H1 (cell line): ENCODE measurements at regions not wholly inside any gene's neighbourhood (a gene's known extent, or its start where the extent isn't known, plus 50 kb on each side); places are given as distances from the start of the nearest gene placed in this dataset.
"Not testable (repeated sequence)": the region's sequence is repeated elsewhere in the genome, so short reads cannot be mapped to it uniquely, and the experiment has no call there.

Experiments used
- CTCF ChIA-PET: fragments of 300-600 bp; sonication (Branson Sonifier 250); formaldehyde crosslinking; loops from one replicate; lab custom pipeline; 2021; ENCODE audit not compliant: partially characterized antibody; lab: Charles Lee
- POLR2A ChIA-PET: fragments of 300-600 bp; sonication (Branson Sonifier 250); formaldehyde crosslinking; loops from one replicate; lab custom pipeline; 2021; ENCODE audit warnings: inconsistent platforms; ENCODE audit not compliant: partially characterized antibody; lab: Charles Lee
- DNase-seq, 2 experiments: peaks; one replicate each; pipeline versions ENCODE4 v3.0.0 to v3.0.0-alpha.2; 2010 to 2022; ENCODE audit warnings: low spot score in 2 of 2, low read depth in 1 of 2, mixed read lengths in 1 of 2
- FAIRE-seq: peaks from 2 replicates; lab custom pipeline; 2011; peaks lifted over from hg19 to GRCh38; lab: Jason Lieb, UNC
- H2AFZ ChIP-seq: 2 replicates; pipeline ENCODE4 v1.8.1; 2012; ENCODE audit warnings: low read length, inconsistent platforms
- H2AK5ac ChIP-seq: 2 replicates; pipeline ENCODE4 v1.6.1; 2013; ENCODE audit warnings: low read depth, low read length
- H2BK120ac ChIP-seq: replicated peaks from 2 replicates; pipeline ENCODE3; 2013; ENCODE audit warnings: low read depth, low read length, inconsistent platforms
- H2BK12ac ChIP-seq: 2 replicates; pipeline ENCODE4 v1.6.1; 2013; ENCODE audit warnings: low read depth, low read length
- H2BK15ac ChIP-seq: 2 replicates; pipeline ENCODE4 v1.6.1; 2013; ENCODE audit warnings: low read length
- H2BK20ac ChIP-seq: 2 replicates; pipeline ENCODE4 v1.6.1; 2013; ENCODE audit warnings: low read length
- H2BK5ac ChIP-seq: 2 replicates; pipeline ENCODE4 v1.6.1; 2013; ENCODE audit warnings: low read depth, low read length
- H3K14ac ChIP-seq: 2 replicates; pipeline ENCODE4 v1.6.1; 2013; ENCODE audit warnings: inconsistent platforms; ENCODE audit not compliant: insufficient read length
- H3K18ac ChIP-seq: 2 replicates; pipeline ENCODE4 v1.6.1; 2013; ENCODE audit warnings: low read length; ENCODE audit errors: extremely low read depth
- H3K23ac ChIP-seq: 2 replicates; pipeline ENCODE4 v1.6.1; 2013; ENCODE audit warnings: inconsistent platforms; ENCODE audit not compliant: insufficient read length
- H3K23me2 ChIP-seq: 2 replicates; pipeline ENCODE4 v1.6.1; 2013; ENCODE audit warnings: low read depth, low read length
- H3K27ac ChIP-seq: 2 replicates; pipeline ENCODE4 v1.6.1; 2011; ENCODE audit warnings: low read depth, low read length, inconsistent platforms
- H3K27me3 ChIP-seq, 4 experiments: replicated peaks in 1 of 4; 1 replicate in 1 of 4; 2 replicates in 3 of 4; pipeline versions ENCODE4 v1.6.1 to v1.8.1; 2011 to 2013; ENCODE audit warnings: low read length in 3 of 4, mild to moderate bottlenecking in 3 of 4, inconsistent platforms in 2 of 4, mixed read lengths in 2 of 4, moderate library complexity in 1 of 4; ENCODE audit not compliant: control insufficient read depth in 3 of 4, insufficient read depth in 3 of 4; ENCODE audit errors: extremely low read depth in 1 of 4
- H3K36me3 ChIP-seq, 4 experiments: 2 replicates each; pipeline versions ENCODE4 v1.6.1 to v1.8.1; 2011 to 2013; ENCODE audit warnings: mild to moderate bottlenecking in 4 of 4, low read length in 3 of 4, moderate library complexity in 2 of 4, control low read depth in 1 of 4, inconsistent platforms in 1 of 4; ENCODE audit not compliant: insufficient read depth in 4 of 4, control insufficient read depth in 2 of 4
- H3K4ac ChIP-seq: replicated peaks from 2 replicates; pipeline ENCODE3; 2013; ENCODE audit warnings: low read length, low read depth, mixed read lengths, inconsistent platforms; ENCODE audit not compliant: insufficient read length
- H3K4me1 ChIP-seq, 4 experiments: replicated peaks in 1 of 4; 1 replicate in 1 of 4; 2 replicates in 3 of 4; pipeline versions ENCODE4 v1.6.1 to v1.8.1; 2011 to 2013; ENCODE audit warnings: low read length in 3 of 4, inconsistent platforms in 2 of 4, mixed read lengths in 1 of 4; ENCODE audit not compliant: insufficient read depth in 4 of 4, control insufficient read depth in 3 of 4
- H3K4me2 ChIP-seq, 2 experiments: 2 replicates each; pipeline versions ENCODE4 v1.6.1 to v1.8.1; 2011 to 2013; ENCODE audit warnings: low read depth in 2 of 2, low read length in 2 of 2, control low read depth in 1 of 2, inconsistent platforms in 1 of 2, mild to moderate bottlenecking in 1 of 2; ENCODE audit not compliant: insufficient read depth in 1 of 2
- H3K4me3 ChIP-seq, 4 experiments: fragments of 200-600, 300-600 bp in 1 of 4; sonication (generic), shearing (Covaris generic), sonication (Bioruptor Twin) in 1 of 4; 2 replicates each; pipeline versions ENCODE4 v1.5.1 to v1.8.1; 2011 to 2016; ENCODE audit warnings: low read length in 4 of 4, low read depth in 3 of 4, control low read depth in 2 of 4, inconsistent platforms in 2 of 4, mild to moderate bottlenecking in 2 of 4, mixed read lengths in 1 of 4, moderate library complexity in 1 of 4; ENCODE audit not compliant: insufficient read depth in 2 of 4; ENCODE audit errors: extremely low read depth in 1 of 4
- H3K56ac ChIP-seq: replicated peaks from 2 replicates; pipeline ENCODE3; 2013; ENCODE audit warnings: low read depth, mild to moderate bottlenecking, mixed read lengths, low read length, inconsistent platforms; ENCODE audit not compliant: insufficient read length
- H3K79me1 ChIP-seq: 2 replicates; pipeline ENCODE4 v1.6.1; 2013; ENCODE audit warnings: low read depth, low read length, control low read depth
- H3K79me2 ChIP-seq, 2 experiments: 2 replicates each; pipeline versions ENCODE4 v1.6.1 to v1.8.1; 2012 to 2013; ENCODE audit warnings: low read length in 2 of 2, mild to moderate bottlenecking in 2 of 2, inconsistent platforms in 1 of 2; ENCODE audit not compliant: insufficient read depth in 2 of 2, control insufficient read depth in 1 of 2
- H3K9ac ChIP-seq, 4 experiments: replicated peaks in 1 of 4; 1 replicate in 1 of 4; 2 replicates in 3 of 4; pipeline versions ENCODE4 v1.6.1 to v1.8.1; 2011 to 2013; ENCODE audit warnings: low read depth in 3 of 4, low read length in 3 of 4, control low read depth in 2 of 4, mild to moderate bottlenecking in 2 of 4, moderate library complexity in 2 of 4, inconsistent platforms in 1 of 4; ENCODE audit errors: extremely low read depth in 1 of 4
- H3K9me3 ChIP-seq, 2 experiments: 2 replicates each; pipeline versions ENCODE4 v1.6.1 to v1.8.1; 2012 to 2013; ENCODE audit warnings: mild to moderate bottlenecking in 2 of 2, moderate library complexity in 2 of 2, control low read depth in 1 of 2, inconsistent platforms in 1 of 2, low read depth in 1 of 2, low read length in 1 of 2, mixed read lengths in 1 of 2; ENCODE audit not compliant: insufficient read depth in 2 of 2
- H4K20me1 ChIP-seq, 2 experiments: replicated peaks in 1 of 2; 2 replicates each; pipeline versions ENCODE3 to v1.8.1; 2011 to 2013; ENCODE audit warnings: inconsistent platforms in 2 of 2, low read length in 2 of 2, mild to moderate bottlenecking in 1 of 2; ENCODE audit not compliant: insufficient read depth in 2 of 2, control insufficient read depth in 1 of 2
- H4K5ac ChIP-seq: 2 replicates; pipeline ENCODE4 v1.6.1; 2013; ENCODE audit warnings: low read length, low read depth, mixed read lengths, inconsistent platforms; ENCODE audit not compliant: insufficient read length
- H4K8ac ChIP-seq: 2 replicates; pipeline ENCODE4 v1.8.0; 2013; ENCODE audit warnings: mild to moderate bottlenecking, moderate library complexity, low read length, inconsistent platforms; ENCODE audit not compliant: insufficient read depth; ENCODE audit errors: extremely low read depth
- H4K91ac ChIP-seq: replicated peaks from 2 replicates; pipeline ENCODE3; 2013; ENCODE audit warnings: low read length, mixed read lengths, inconsistent platforms; ENCODE audit not compliant: insufficient read length
- WGBS, 2 experiments: shearing (Covaris generic) in 1 of 2; methylation state at CpG; one replicate each; pipeline versions ENCODE4 v1.1.6 to v1.1.7; 2013 to 2015; ENCODE audit warnings: low lambda C conversion rate in 2 of 2, mixed read lengths in 2 of 2, inconsistent platforms in 1 of 2, low coverage in 1 of 2, missing lambda C conversion rate in 1 of 2; ENCODE audit not compliant: insufficient replicate concordance in 2 of 2, insufficient coverage in 1 of 2, insufficient read length in 1 of 2; ENCODE audit errors: extremely low coverage in 1 of 2, missing lambda C conversion rate in 1 of 2; 5-methylcytosine and 5-hydroxymethylcytosine counted together

DNA sequence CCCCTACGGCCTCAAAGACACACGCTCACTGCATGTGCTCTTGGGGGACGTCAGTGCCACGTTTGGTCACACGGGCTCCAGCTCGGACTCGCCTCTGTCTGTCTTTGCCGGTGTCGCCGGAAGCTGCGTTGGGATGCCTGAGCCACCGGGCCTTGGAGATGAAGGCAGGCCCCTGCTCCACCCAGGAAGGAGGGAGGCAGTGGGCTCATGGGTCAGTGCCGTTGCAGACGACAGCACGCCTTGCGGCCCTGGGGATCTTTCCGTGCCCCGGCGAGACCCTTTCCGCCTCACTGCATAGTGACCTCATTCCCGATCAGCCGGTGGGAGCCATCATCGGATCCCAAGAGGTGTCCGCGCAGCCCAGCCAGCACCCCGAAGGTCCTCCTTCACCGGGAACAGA lies 1407.3 kb upstream of the PCDH10 start:
- H4K5ac ChIP-seq, H3K27me3 ChIP-seq, H3K79me1 ChIP-seq, H3K23me2 ChIP-seq, H2BK12ac ChIP-seq, H3K79me2 ChIP-seq, H2AK5ac ChIP-seq, DNase-seq, H4K20me1 ChIP-seq, H4K91ac ChIP-seq, H3K36me3 ChIP-seq, H3K14ac ChIP-seq, H3K4me1 ChIP-seq, H3K23ac ChIP-seq, H3K56ac ChIP-seq, H3K18ac ChIP-seq, CTCF ChIA-PET, FAIRE-seq, H2AFZ ChIP-seq, H3K4ac ChIP-seq, H3K4me3 ChIP-seq, H4K8ac ChIP-seq, H2BK20ac ChIP-seq, H2BK120ac ChIP-seq, H3K9ac ChIP-seq, H3K4me2 ChIP-seq, H2BK15ac ChIP-seq, H2BK5ac ChIP-seq, POLR2A ChIA-PET, H3K27ac ChIP-seq: not testable (repeated sequence)
- peaks cover 3 to 15% of the 10 kb centered on the region in 2 experiments; a peak in 3 of 4 replicates for H3K9me3 ChIP-seq
- 100% methylated on average over 1 of the region's 27 CpGs; no CpG with 5 or more reads in 1 of the 2 experiments for WGBS, 2 experiments

DNA sequence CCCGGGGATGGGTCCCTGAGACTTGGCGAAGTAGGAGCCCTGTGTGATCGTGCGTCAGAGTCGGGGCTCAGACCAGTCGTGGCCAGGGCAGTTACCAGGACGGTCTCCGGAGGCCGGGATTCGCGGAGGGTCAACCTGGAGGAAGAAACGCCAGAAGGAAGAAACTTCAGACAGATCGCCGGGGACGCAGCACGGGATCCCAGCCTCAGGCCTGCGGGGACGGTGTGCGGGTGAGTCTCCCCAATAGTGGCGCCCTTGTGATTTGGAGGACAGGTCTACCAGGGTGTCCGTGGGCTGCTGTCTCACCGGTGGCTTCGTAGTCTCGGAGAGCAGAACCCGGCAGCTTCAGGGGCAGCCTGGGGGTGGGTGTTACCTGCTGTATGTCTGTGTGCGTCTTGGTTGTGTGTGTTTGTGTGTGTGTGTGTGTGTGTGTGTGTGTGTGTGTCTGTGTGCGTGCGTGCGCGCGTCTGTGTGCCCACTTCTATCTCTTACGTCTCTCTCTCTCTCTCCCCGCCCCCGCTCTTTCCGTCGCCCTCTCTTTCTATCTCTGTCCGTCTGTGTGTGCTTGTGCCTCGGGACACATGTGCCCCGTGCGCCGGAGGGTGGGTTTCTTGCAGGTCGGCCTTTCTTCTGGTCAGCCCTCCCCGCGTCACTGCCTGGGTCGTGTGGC lies 1406.4 kb upstream of the PCDH10 start:
- H3K4me1 ChIP-seq, H2BK15ac ChIP-seq, H4K5ac ChIP-seq, H3K36me3 ChIP-seq, H2AK5ac ChIP-seq, DNase-seq, H4K8ac ChIP-seq, H3K14ac ChIP-seq, H3K56ac ChIP-seq, CTCF ChIA-PET, H3K4me2 ChIP-seq, H2BK120ac ChIP-seq, H3K4ac ChIP-seq, H3K27me3 ChIP-seq, H4K20me1 ChIP-seq, H3K9ac ChIP-seq, H3K79me2 ChIP-seq, H3K23me2 ChIP-seq, H3K27ac ChIP-seq, H4K91ac ChIP-seq, H3K23ac ChIP-seq, H2BK12ac ChIP-seq, H2BK20ac ChIP-seq, H3K18ac ChIP-seq, POLR2A ChIA-PET, H3K79me1 ChIP-seq, H3K4me3 ChIP-seq, FAIRE-seq, H2BK5ac ChIP-seq, H2AFZ ChIP-seq: not testable (repeated sequence)
- H3K9me3 ChIP-seq = peaks cover 3 to 15% of the 10 kb centered on the region in 2 experiments; a peak in 3 of 4 replicates
- WGBS, 2 experiments = 96% methylated on average over 33 of the region's 45 CpGs; no CpG with 5 or more reads in 1 of the 2 experiments
